OCI-LY3 (cell line): ENCODE measurements at regions not wholly inside any gene's neighbourhood (a gene's known extent, or its start where the extent isn't known, plus 50 kb on each side); places are given as distances from the start of the nearest gene placed in this dataset.

Experiments used
- CTCF ChIP-seq: fragments of 200-600, 300-600 bp; sonication (generic); IDR thresholded peaks from 2 replicates; pipeline ENCODE4 v1.5.1; 2014; ENCODE audit warnings: antibody characterized with exemption, low read length, low read depth
- EZH2phosphoT487 ChIP-seq: fragments of 200-600 bp; shearing (Covaris generic); IDR thresholded peaks from 2 replicates; pipeline ENCODE4 v1.6.1; 2018; ENCODE audit warnings: antibody characterized with exemption, mixed run types, low read depth

GRCh38 chr13:95457294-95457693, 95.2 kb upstream of the CLDN10 start:
- no peak for TF ChIP-seq CTCF
- no peak for TF ChIP-seq EZH2phosphoT487
